Osteocyte (in vitro differentiated cells): ENCODE measurements at regions not wholly inside any gene's neighbourhood (a gene's known extent, or its start where the extent isn't known, plus 50 kb on each side); places are given as distances from the start of the nearest gene placed in this dataset.

Source experiments
- DNase-seq: peaks from one replicate; pipeline ENCODE4 v3.0.0; 2021; ENCODE audit warnings: mixed read lengths; ENCODE audit not compliant: unreplicated experiment; ENCODE audit errors: extremely low spot score
- H3K27ac Mint-ChIP-seq: one replicate; pipeline ENCODE4 v1.8.0; 2021; ENCODE audit warnings: mild to moderate bottlenecking, mixed read lengths; ENCODE audit not compliant: unreplicated experiment
- H3K27me3 Mint-ChIP-seq: one replicate; pipeline ENCODE4 v1.8.0; 2021; ENCODE audit warnings: mixed read lengths; ENCODE audit not compliant: unreplicated experiment
- H3K36me3 Mint-ChIP-seq: one replicate; pipeline ENCODE4 v1.8.0; 2021; ENCODE audit warnings: mixed read lengths; ENCODE audit not compliant: unreplicated experiment
- H3K4me1 Mint-ChIP-seq: one replicate; pipeline ENCODE4 v1.8.0; 2021; ENCODE audit warnings: mixed read lengths; ENCODE audit not compliant: unreplicated experiment
- H3K4me3 Mint-ChIP-seq: one replicate; pipeline ENCODE4 v1.8.0; 2021; ENCODE audit warnings: mild to moderate bottlenecking, moderate library complexity, mixed read lengths; ENCODE audit not compliant: unreplicated experiment
- H3K9me3 Mint-ChIP-seq: one replicate; pipeline ENCODE4 v1.8.0; 2021; ENCODE audit warnings: mixed read lengths; ENCODE audit not compliant: unreplicated experiment
- CTCF ChIP-seq: fragments of 200-600 bp; sonication (generic); IDR thresholded peaks from 2 replicates; pipeline ENCODE4 v1.5.0; 2021; ENCODE audit warnings: antibody characterized with exemption, mild to moderate bottlenecking, moderate library complexity

- Mint-ChIP-seq H3K36me3 (peaks cover 3% of the 10 kb centered on the region), H3K4me1 (peaks cover 22% of the 10 kb centered on the region), H3K9me3 (peaks cover 23% of the 10 kb centered on the region)
Measured at GRCh38 chr10:10503772-10504171, 513.9 kb upstream of the CELF2 start.

GRCh38 chr10:10508211-10508610 is 509.5 kb upstream of the CELF2 start:
- DNase-seq = no peak
- H3K27ac Mint-ChIP-seq = no peak overlapping the region
- peaks cover 14% of the 10 kb centered on the region for H3K9me3 Mint-ChIP-seq
- H3K36me3 Mint-ChIP-seq = no peaks in the 10 kb centered on the region
- no peaks in the 10 kb centered on the region for H3K4me1 Mint-ChIP-seq
- H3K4me3 Mint-ChIP-seq = no peak overlapping the region
- TF ChIP-seq CTCF = no peak
- H3K27me3 Mint-ChIP-seq = no peaks in the 10 kb centered on the region

More at GRCh38 chr10:10503772-10504171, 513.9 kb upstream of the CELF2 start:
- DNase-seq = no peak
- Mint-ChIP-seq H3K27ac (no peak overlapping the region), H3K27me3 (no peaks in the 10 kb centered on the region), H3K4me3 (no peak overlapping the region)
- TF ChIP-seq CTCF = no peak

GRCh38 chr10:10510179-10510578 is 507.5 kb upstream of the CELF2 start:
- H3K4me1 Mint-ChIP-seq = peaks cover 12% of the 10 kb centered on the region
- no peaks in the 10 kb centered on the region for H3K27me3 Mint-ChIP-seq
- H3K27ac Mint-ChIP-seq = no peak overlapping the region
- no peak for DNase-seq
- H3K36me3 Mint-ChIP-seq = no peaks in the 10 kb centered on the region
- no peak overlapping the region for H3K4me3 Mint-ChIP-seq
- H3K9me3 Mint-ChIP-seq = no peaks in the 10 kb centered on the region
- no peak for TF ChIP-seq CTCF

- peaks cover 37% of the 10 kb centered on the region for H3K4me1 Mint-ChIP-seq
- no peak overlapping the region for H3K27ac Mint-ChIP-seq
- H3K27me3 Mint-ChIP-seq = no peaks in the 10 kb centered on the region
- H3K4me3 Mint-ChIP-seq = no peak overlapping the region
- H3K9me3 Mint-ChIP-seq = no peaks in the 10 kb centered on the region
- H3K36me3 Mint-ChIP-seq = no peaks in the 10 kb centered on the region
- no peak for DNase-seq
- TF ChIP-seq CTCF = no peak
Measured at GRCh38 chr10:10513067-10513466, 504.6 kb upstream of the CELF2 start.

GRCh38 chr10:10513898-10514297 is 503.8 kb upstream of the CELF2 start:
- Mint-ChIP-seq H3K4me1 (peaks cover 41% of the 10 kb centered on the region), H3K36me3 (no peaks in the 10 kb centered on the region), H3K4me3 (no peak overlapping the region), H3K27ac (no peak overlapping the region), H3K27me3 (no peaks in the 10 kb centered on the region), H3K9me3 (no peaks in the 10 kb centered on the region)
- no peak for DNase-seq
- TF ChIP-seq CTCF = no peak
